GM18498 (cell line): ENCODE measurements at regions not wholly inside any gene's neighbourhood (a gene's known extent, or its start where the extent isn't known, plus 50 kb on each side); places are given as distances from the start of the nearest gene placed in this dataset.

ENCODE experiments used
- ATAC-seq: cut with Tn5 transposase; IDR thresholded peaks from one replicate; pipeline ENCODE4 v1.9.1; 2021; ENCODE audit warnings: mild to moderate bottlenecking, moderate library complexity; ENCODE audit not compliant: unreplicated experiment

DNA sequence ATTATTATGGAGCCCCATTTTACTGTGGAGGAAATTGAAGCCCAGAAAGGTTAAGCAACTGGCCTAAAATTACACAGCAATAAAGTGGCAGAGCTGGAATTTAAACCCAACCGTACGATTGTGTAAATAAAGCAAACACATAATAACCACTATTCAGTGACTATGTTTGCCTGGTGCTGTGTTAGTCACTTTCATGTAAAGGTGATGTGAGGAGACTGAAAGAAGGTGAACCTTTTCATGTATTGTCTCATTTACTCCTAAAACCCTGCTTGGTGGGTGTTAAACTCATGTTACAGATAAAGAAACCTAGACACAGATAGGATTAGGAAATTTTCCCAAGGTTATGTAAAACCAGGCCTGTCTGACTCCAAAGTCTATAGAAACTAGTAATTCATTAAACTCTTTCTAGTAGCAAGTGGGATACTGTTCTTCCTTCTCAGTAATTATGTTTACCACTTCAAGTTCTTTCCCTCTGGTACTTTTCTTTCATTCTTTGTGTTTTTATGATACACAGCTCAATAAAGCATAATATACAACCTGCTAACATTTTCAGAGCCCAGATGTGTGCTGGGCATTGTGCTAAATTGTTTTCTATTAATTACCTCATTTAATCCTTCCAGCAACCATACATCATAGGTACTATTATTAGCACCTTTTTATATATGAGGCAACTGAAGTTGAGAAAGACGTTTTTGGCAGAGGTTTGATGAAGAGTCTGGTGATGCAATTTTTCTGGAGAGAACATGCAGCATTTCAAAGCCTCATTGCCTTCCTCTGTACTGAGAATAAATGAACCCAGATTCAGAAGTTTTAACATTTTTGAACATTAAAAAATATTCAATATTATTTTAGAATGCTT, 202.7 kb downstream of the SPRY1 start:
- peak; percentile 15 for ATAC-seq

DNA sequence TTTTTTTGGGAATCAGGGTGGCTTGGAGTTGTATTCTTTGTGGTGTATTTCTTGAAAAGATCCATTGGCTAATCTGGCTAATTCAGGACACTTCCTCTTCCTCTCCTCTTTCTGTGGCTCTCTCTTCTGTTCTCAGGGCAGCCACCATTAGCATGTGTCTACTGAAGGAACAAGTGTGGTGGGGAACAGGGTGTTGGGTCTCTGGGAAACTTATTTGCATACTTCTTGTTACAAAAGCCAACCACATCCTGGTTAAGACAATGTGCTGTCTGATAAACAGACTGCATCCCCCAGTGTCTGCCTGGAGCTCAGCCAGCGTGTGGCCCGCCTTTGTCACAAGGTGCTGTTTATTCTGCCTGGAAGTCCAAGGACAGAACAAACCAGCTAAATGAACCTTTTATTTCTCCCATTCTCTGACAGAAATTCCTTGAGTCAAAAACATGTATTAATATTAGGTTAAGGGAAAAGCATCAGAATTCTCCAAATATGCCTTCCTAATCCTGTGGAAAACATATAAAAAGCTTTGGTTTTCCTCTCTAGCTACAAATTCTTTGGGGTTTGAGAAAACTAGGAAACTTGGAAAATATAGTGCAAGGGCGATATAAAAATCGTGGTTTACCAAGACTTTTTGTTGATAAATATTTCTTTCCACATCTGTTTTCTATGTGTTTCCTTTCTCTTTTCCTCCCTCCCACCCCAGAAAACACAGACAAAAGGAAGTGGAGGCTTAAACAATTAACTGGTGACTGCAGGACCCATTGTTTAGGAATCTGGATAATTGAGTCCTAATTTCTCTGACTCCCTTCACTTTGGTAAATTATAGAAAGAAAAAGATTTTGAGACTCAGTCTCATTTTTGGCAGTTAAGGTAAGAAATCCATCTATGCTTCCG, 203.6 kb downstream of the SPRY1 start:
- peak; percentile 100 for ATAC-seq

DNA sequence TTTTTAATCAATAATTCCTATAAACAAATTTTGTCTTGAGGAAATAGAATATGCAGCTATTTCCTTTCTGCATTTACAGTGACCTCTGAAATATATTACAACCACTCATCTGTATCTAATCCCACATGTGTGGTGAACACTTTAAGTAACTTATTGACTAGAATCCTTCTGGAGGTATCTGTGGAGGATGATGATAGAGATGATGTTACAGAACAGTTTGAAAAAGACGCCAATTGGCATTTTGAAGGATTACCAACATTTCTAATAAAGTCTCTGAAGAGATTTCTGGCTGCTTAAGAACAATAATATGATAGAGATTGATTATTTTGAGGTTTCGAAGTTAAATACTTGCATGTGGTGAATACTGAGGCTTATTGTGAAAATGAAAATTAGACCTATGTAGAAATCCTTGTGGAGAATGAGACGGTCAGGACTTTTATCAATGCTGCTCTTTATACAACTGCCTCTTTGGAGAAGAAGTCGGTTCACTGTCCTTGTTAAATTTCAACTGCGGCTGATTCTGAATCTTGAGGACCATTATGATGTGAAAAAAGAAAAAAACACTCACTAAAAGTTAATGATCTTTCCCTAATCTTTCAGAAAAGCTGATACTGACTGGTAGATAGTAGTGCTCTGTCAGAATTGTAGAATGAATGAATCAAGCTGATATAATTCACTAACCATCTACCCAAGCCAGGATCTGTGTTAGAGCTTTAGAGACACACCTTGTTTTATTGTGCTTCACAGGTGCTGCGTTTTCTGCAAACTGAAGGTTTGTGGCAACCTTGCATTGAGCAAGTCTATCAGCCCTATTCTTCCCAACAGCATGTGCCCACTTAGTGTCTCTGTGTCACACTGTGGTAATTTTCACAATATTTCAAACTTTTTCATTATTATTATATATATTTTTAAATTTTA, 204.7 kb downstream of the SPRY1 start:
- ATAC-seq, result no peak

DNA sequence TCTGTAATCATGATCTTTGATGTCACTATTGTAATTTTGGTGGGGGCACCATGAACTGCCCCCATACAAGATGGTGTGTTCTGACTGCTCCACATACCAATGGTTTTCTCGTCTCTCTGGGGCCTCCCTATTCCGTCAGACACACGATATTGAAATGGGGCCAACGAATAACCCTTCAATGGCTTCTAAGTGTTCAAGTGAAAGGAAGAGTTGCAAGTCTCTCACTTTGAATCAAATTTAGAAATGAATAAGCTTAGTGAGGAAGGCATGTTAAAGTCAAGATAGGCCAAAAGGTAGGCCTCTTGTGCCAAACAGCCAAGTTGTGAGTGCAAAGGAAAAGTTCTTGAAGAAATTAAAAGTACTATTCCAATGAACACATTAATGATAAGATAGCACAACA, 205.4 kb downstream of the SPRY1 start:
- ATAC-seq, result no peak

DNA sequence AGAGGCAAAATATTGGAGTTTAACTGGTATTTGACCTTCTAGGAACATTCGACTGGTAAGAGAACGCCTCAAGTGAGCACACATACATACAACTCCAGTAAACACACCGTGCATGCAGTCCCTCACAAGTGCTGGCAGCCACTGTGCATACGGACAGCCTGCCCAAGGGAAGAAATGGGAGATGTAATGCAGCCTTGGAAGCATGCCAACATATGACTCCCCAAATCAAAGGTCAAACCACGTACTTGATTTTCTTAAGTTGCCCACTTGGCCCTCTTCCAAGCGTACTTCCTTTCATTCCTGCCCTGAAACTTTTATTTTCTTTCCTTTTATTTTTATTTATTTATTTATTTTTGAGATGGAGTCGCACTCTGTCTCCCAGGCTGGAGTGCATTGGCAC, 206.6 kb downstream of the SPRY1 start:
- no peak for ATAC-seq

DNA sequence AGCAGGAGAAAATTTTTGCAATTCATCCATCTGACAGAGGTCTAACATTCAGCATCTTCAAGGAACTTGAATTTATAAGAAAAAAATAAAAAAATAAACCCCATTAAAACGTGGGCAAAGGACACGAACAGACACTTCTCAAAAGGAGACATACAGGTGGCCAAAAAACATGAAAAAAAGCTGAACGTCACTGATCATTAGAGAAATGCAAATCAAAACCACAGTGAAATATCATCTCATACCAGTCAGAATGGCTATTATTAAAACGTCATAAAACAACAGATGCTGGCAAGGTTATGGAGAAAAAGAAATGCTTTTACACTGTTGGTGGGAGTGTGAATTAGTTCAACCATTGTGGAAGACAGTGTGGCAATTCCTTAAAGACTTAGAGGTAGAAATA, 209.2 kb downstream of the SPRY1 start:
- peak; percentile 43 for ATAC-seq

DNA sequence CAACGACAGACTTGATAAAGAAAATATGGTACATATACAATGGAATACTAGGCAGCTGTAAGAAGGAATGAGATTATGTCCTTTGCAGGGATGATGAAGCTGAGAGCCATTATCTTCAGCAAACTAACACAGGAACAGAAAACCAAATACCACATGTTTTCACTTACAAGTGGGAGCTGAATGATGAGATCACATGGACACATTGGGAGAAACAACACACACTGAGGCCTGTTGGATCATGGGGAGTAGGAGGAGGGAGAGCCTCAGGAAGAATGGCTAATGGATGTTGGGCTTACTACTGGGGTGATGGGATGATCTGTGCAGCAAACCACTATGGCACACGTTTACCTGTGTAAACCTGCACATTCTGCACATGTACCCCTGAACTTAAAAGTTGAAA, 209.7 kb downstream of the SPRY1 start:
- ATAC-seq, result no peak

DNA sequence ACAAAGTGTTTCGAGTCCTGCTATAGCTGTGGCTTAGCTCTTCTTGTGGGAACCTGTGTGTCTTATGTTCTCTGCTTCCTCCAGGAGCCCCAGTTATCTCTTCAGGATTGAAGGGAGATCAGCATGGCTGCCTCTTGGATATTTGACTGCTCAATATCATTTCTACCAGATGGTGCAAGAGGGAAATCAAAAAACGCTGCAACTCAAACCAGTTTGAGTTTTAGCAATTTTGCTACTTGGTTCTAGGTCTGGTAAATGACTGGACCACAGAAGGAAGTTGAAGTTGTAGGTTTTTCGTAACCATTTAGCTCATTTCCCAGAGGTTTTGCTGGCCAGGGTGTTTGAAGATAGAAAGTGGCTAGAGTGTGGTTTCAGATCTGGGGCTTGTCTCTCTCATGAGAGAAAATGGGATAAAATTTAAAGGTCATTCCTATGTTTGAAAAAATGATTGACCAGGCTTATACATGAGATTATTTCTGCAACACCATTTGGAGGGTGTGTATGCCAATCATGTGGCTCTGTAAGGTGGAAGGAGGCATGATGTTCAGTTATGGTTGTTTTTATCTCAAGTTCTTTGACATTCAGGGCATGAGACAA, 210.4 kb downstream of the SPRY1 start:
- ATAC-seq, result peak; percentile 74

DNA sequence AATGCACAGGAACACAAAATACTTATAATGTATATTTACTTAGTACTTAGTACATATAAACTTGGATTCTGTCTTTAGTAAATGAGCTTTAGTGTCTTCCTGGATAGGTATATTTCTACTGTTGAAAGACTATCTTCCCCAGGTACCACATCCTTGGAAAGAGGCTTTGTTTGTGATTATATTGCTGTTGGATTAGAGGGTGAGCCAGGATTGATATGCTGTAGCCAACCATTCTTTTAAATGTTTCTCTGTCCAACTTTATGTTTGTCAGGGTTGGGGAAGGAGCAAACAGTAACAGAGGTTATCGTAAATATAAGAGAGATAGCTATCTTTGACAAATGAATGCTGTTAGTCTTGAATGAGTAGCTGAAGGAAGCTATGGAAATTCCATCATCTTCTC, 213.2 kb downstream of the SPRY1 start:
- no peak for ATAC-seq

DNA sequence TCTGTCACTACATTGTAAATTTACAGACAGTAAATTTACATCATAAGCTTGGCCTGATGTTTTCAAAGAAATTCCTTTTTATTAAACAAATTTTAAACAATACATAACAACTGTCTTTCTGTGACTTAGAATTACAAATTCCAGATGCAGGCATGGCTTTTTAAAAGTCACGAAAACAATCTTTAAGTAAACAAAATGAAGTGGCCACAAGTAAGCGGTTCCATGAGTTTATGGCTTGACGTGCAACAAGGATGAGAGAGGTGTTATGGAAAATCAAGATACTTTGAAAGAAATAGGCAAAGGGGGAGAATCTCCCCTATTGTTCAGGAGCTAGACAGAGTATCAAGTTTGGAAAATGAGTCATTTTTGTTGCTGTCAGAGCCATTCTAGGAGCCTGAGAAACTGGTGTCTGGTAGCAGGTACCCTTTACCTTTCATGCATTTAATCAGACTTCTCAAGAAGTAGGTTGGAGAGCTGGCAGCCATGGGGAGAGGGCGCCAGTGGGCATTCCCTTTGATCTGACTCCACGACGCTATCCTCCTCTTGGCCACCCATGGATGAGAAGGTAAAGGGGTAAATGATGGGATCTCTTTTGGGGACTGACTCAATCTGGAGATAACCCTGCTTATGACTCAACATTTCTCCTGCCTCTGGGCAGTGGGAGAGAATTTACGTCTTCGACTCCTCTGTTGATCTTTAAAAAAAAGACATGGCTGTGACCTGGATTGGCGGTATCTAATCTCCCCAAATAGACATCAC, 217.2 kb downstream of the SPRY1 start:
- ATAC-seq, result no peak

DNA sequence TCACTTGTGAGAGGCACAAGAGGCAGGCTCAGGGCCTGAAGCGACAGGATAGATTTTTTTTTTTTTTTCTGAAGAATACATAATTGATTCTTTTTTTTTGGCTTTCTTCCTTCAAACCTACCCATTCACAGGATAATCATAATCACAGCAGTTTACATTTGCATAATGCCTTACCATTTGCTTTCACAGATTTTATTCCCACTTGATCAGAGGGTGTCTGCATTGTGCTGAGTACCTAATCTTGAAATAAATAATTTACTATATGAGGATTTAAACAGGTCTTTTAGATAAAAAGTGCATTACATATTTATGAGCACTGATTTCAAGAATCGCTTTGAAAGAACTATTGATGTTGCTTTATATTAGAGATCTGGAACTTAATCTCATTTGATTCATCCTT, 219.3 kb downstream of the SPRY1 start:
- ATAC-seq, result no peak

DNA sequence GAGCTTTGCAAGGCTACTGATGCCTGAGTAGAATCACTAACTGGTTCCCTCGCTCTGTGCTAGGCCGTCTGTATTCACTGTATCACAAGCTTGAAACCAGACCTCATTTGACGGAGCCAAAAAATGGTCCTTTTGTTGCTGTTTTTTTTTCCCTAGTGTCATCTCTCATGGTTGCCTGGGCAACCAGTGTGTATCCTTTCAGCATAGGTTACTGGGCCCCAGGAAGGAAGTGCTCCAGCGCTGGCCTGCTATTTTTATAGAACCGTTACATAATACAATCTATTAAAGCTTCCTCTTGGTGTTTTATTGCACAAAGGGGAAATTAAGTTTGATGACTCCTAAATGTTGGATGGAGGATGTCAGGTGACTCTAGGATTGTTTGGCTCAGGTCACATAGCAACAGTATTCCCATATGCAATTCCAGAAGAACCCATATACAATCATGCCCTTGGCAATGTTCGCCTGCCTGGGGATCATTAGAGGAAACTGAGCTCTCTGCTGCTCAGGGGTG, 220.4 kb downstream of the SPRY1 start:
- ATAC-seq, result peak; percentile 51

DNA sequence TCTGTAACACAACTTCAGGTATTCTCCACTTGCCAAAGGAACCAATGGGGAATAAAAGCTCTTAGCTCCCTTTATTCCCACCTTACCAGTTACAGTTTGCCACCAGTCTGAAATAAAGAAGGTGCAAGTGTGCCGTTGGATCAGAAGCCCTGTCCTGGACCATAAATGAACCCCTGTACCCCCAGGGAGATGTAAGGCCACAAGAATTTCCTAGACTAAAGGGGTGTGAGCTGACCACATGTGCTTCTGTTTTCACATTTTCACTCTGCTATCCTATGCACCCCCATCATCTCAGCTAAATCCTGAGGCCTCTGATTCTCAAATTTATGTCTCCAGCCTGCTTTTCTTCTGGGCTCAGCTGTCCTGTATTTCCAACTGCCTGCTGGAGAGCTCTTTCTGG, 221.2 kb downstream of the SPRY1 start:
- ATAC-seq, result no peak

DNA sequence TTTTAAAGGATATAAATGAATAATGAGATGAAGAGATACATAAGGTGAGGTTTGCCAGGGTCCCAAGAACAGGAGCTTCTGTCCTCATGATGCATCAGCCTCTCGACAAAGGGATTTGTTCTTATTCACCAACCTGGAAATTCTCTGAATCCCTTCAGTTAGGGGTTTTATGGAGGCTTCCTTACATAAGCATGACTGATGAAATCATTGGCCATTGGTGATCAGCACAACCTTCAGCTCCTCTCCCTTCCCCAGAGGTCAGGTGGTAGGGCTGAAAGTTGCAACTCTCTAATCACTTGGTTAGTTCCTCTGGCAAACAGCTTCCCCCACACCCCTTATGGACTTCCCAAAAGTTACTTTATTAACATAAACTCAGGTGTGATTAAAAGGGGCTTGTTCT, 222.0 kb downstream of the SPRY1 start:
- no peak for ATAC-seq

DNA sequence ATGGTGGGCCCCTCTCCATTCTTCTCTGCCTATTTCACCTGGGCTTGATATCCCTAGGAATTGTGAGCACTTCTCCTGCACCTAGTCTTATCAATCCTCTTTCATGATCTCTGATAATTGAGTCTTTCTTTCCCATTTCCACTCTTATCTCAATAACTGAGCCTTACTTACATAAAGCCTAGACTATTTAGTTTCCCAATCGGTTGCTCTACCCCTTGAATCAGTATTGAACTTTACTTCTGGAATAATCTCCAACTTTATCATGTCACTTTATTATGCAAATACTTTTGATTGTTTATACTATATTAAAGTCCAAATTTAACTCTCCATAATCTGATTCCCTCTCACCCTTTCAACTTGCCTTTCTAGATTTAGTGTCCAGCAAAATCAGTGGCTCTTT, 222.7 kb downstream of the SPRY1 start:
- ATAC-seq, result no peak

DNA sequence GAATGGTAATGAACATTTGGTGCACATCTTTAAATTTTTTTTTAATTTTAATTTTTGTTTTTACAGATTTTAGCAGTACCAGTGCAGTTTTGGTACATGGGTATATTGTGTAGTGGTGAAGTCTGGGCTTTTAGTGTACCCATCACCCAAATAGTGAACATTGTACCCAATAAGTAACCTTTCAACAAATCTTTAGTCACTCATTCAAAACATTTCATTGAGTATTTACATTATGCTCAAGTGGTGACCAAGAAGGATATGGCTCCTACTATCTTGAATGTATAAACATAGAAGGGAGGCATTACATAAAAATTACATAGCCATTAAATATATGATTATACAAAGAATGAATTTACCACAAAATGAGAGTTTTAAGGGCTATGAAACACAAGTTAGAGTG, 223.3 kb downstream of the SPRY1 start:
- ATAC-seq, result no peak

DNA sequence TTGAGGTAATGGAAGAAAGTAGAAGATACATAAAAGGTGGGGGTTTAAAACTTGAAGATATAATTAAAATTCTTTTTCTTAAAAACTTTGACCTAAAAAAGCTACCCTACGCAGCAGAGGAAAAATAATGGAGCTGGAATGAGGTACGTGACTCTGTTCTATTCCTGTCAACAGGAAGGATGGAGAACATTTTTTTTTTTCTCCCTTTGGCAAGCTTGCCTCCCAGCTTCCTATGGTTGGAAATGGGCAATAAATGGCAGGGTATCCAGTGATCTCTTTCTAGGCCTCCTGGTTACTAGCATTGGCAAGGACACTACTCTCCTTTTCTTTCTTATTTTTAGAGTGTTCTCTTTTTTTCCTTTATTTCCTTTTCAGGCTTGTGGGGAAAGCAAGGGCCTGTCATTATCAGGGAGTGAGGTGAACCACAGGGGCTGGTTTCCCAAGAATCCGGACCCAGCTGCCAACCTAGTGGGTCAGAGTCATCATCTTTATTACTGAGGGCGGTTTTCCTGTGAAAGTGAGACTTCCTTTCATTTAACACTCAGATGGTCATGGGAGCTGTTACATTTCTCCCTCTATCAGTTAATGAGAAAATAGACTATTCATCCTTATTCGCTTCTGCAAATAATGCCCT, 224.6 kb downstream of the SPRY1 start:
- no peak for ATAC-seq

DNA sequence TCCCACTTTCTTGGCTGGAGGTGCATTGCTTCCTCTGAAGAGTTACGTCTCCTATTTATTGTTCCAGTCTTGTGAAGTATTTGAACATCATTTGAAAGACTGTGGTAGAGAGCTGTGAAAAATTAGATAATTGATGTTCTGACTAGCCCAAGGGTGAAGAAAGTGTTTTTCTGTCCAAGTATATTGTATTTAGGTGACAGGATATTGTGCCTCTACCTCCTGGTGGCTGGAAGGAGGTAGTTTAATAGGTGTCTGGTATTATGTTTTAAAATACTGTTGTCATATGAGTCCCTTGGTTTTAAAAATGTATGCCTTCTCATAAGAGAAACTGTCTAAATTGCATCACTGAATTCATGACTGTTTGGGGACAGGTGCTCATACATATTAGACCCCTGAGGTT, 226.0 kb downstream of the SPRY1 start:
- ATAC-seq, result no peak

DNA sequence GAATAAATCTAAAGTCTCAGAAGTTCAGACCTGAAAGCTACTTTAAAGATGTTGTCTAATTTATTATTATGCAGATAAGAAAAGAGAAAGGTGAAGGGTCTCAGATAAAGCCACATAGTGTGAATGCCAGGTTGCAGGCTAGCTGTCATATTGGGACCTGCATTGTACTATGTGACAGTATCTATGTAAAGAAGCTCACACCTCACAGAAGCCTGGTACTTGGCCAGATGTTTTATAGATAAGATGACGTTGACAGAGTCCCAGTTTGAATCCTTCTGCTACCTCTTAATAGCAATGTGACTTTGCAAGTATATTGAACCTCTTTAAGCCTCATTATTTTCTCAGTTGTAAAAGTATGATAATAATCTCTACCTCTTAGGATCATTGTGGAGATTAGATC, 227.0 kb downstream of the SPRY1 start:
- ATAC-seq, result no peak
